SU-DHL-6 (cell line): ENCODE measurements at regions not wholly inside any gene's neighbourhood (a gene's known extent, or its start where the extent isn't known, plus 50 kb on each side); places are given as distances from the start of the nearest gene placed in this dataset.

Source experiments
- H2AFZ ChIP-seq: fragments of 200-600 bp; sonication (generic); 2 replicates; pipeline ENCODE4 v1.6.1; 2014; ENCODE audit warnings: low read depth, mild to moderate bottlenecking, moderate library complexity, mixed read lengths, antibody characterized with exemption, low read length; ENCODE audit not compliant: severe bottlenecking
- H3F3A ChIP-seq: fragments of 200-600 bp; shearing (Covaris generic); 2 replicates; pipeline ENCODE4 v1.6.0; 2016; ENCODE audit warnings: antibody characterized with exemption, mild to moderate bottlenecking; ENCODE audit not compliant: insufficient read depth
- H3K27ac ChIP-seq: fragments of 200-600 bp; sonication (generic); 2 replicates; pipeline ENCODE4 v1.5.1; 2016; ENCODE audit warnings: low read depth, mild to moderate bottlenecking, low read length, moderate library complexity, mixed read lengths
- H3K27me3 ChIP-seq: fragments of 200-600 bp; sonication (generic), shearing (Covaris generic); 2 replicates; pipeline ENCODE4 v1.6.0; 2014; ENCODE audit warnings: mild to moderate bottlenecking, low read length
- H3K36me3 ChIP-seq: fragments of 200-600 bp; sonication (generic); 2 replicates; pipeline ENCODE4 v1.6.1; 2014; ENCODE audit warnings: mild to moderate bottlenecking, low read length, mixed read lengths
- H3K4me2 ChIP-seq: fragments of 300-600, 200-600 bp; shearing (Covaris generic), sonication (generic); 2 replicates; pipeline ENCODE4 v1.6.0; 2014; ENCODE audit warnings: low read length, low read depth, mild to moderate bottlenecking; ENCODE audit not compliant: poor library complexity, severe bottlenecking
- H3K4me3 ChIP-seq: fragments of 200-600 bp; sonication (generic); 2 replicates; pipeline ENCODE4 v1.5.1; 2014; ENCODE audit warnings: antibody characterized with exemption, low read length, mild to moderate bottlenecking, mixed read lengths; ENCODE audit not compliant: insufficient read depth, poor library complexity, severe bottlenecking
- H3K79me2 ChIP-seq: fragments of 200-600 bp; sonication (generic); 2 replicates; pipeline ENCODE4 v1.6.1; 2014; ENCODE audit warnings: mild to moderate bottlenecking, low read length, moderate library complexity; ENCODE audit not compliant: insufficient read depth
- H3K9ac ChIP-seq: fragments of 200-600 bp; sonication (generic); 2 replicates; pipeline ENCODE4 v1.7.0; 2014; ENCODE audit warnings: mild to moderate bottlenecking, low read length
- H3K9me2 ChIP-seq: fragments of 200-600 bp; sonication (generic); replicated peaks from 2 replicates; pipeline ENCODE4 v1.6.1; 2014; ENCODE audit warnings: low read length; ENCODE audit not compliant: insufficient read depth
- H3K9me3 ChIP-seq: fragments of 200-600 bp; sonication (generic); 2 replicates; pipeline ENCODE4 v1.6.1; 2014; ENCODE audit warnings: low read length, mixed read lengths; ENCODE audit not compliant: insufficient read depth
- H4K20me1 ChIP-seq: fragments of 200-600 bp; sonication (generic); 2 replicates; pipeline ENCODE4 v1.6.1; 2014; ENCODE audit warnings: low read depth, mild to moderate bottlenecking, antibody characterized with exemption, low read length, moderate library complexity, mixed read lengths
- CTCF ChIP-seq: fragments of 200-600 bp; sonication (generic); IDR thresholded peaks from one replicate; pipeline ENCODE4 v1.5.1; 2017; ENCODE audit warnings: antibody characterized with exemption, mild to moderate bottlenecking, low read length, moderate library complexity; ENCODE audit not compliant: insufficient read depth, poor library complexity, severe bottlenecking
- EZH2phosphoT487 ChIP-seq: fragments of 200-600 bp; sonication (generic), shearing (Covaris generic); conservative IDR thresholded peaks from 2 replicates; pipeline ENCODE4 v1.6.1; 2018; ENCODE audit warnings: mild to moderate bottlenecking, antibody characterized with exemption, low read length, moderate library complexity, mixed read lengths

DNA sequence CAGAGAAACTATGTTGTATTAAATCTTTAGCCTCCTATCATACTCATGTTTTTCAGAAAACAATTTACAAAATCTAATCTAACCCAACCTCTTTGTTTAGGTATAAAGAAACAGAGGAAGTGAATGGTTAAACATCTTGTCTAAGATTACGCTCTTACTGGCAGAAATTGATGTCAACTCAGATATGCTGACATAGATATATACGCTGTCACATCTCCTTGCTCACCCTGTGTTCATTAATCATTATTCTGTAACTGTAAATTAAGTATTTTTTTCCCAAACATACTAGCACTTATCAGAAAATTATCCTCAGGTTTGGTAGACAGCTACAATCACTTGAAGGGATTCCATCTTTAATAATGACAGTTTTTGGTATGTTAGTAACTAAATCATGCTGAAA, 1127.6 kb upstream of the SEL1L start:
- no peaks in the 10 kb centered on the region for H4K20me1 ChIP-seq
- H3K27me3 ChIP-seq = no peaks in the 10 kb centered on the region
- H3K36me3 ChIP-seq = no peaks in the 10 kb centered on the region
- H3K9me3 ChIP-seq = no peaks in the 10 kb centered on the region
- no peak overlapping the region for H2AFZ ChIP-seq
- no peaks in the 10 kb centered on the region for H3K79me2 ChIP-seq
- no peak overlapping the region for H3K27ac ChIP-seq
- no peak for TF ChIP-seq CTCF
- TF ChIP-seq EZH2phosphoT487 = no peak
- H3K9ac ChIP-seq = no peak overlapping the region
- H3F3A ChIP-seq = no peaks in the 10 kb centered on the region
- no peak overlapping the region for H3K4me3 ChIP-seq
- no peak overlapping the region for H3K4me2 ChIP-seq
- H3K9me2 ChIP-seq = no peaks in the 10 kb centered on the region

GRCh38 chr14:82667006-82667405, 1133.4 kb upstream of the SEL1L start:
- no peaks in the 10 kb centered on the region for H3K36me3 ChIP-seq
- no peak overlapping the region for H3K4me2 ChIP-seq
- H3K9ac ChIP-seq = no peak overlapping the region
- H3K27me3 ChIP-seq = no peaks in the 10 kb centered on the region
- no peak overlapping the region for H3K27ac ChIP-seq
- no peaks in the 10 kb centered on the region for H4K20me1 ChIP-seq
- no peak overlapping the region for H3K4me3 ChIP-seq
- no peaks in the 10 kb centered on the region for H3K9me3 ChIP-seq
- no peaks in the 10 kb centered on the region for H3K79me2 ChIP-seq
- H3F3A ChIP-seq = no peaks in the 10 kb centered on the region
- no peak overlapping the region for H2AFZ ChIP-seq
- TF ChIP-seq CTCF (no peak), EZH2phosphoT487 (no peak)
- H3K9me2 ChIP-seq = no peaks in the 10 kb centered on the region

GRCh38 chr14:82667501-82667900, 1133.8 kb upstream of the SEL1L start:
- no peak overlapping the region for H3K27ac ChIP-seq
- no peak overlapping the region for H3K4me3 ChIP-seq
- no peak overlapping the region for H3K4me2 ChIP-seq
- H3K9ac ChIP-seq = no peak overlapping the region
- no peaks in the 10 kb centered on the region for H4K20me1 ChIP-seq
- no peaks in the 10 kb centered on the region for H3K79me2 ChIP-seq
- no peaks in the 10 kb centered on the region for H3F3A ChIP-seq
- TF ChIP-seq EZH2phosphoT487 (no peak), CTCF (no peak)
- no peaks in the 10 kb centered on the region for H3K9me2 ChIP-seq
- H2AFZ ChIP-seq = no peak overlapping the region
- no peaks in the 10 kb centered on the region for H3K27me3 ChIP-seq
- H3K36me3 ChIP-seq = no peaks in the 10 kb centered on the region
- no peaks in the 10 kb centered on the region for H3K9me3 ChIP-seq

DNA sequence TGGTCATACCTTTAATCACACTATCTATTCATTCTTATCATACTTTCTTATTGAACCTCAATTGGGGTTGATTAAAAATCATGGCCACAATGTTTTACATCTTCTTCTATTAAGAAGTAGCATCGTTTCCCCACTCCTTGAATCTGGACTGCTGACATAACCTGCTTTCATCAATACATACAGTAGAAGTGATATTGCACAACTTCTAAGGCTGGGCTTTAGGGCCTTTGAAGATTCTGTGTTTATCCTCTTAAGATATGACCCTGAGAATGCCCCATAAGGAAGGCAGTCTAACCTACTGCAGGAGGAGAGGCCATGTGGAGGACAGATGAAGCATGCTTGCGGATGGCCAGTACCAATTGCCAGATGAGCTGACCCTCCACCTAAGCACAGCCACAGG, 1142.8 kb upstream of the SEL1L start:
- Histone ChIP-seq H3K27me3 (no peaks in the 10 kb centered on the region), H3K27ac (no peak overlapping the region), H3K9me3 (no peaks in the 10 kb centered on the region), H3K36me3 (no peaks in the 10 kb centered on the region), H4K20me1 (no peaks in the 10 kb centered on the region), H3F3A (no peaks in the 10 kb centered on the region), H3K79me2 (no peaks in the 10 kb centered on the region), H3K4me3 (no peak overlapping the region), H2AFZ (no peak overlapping the region), H3K4me2 (no peak overlapping the region), H3K9ac (no peak overlapping the region), H3K9me2 (no peaks in the 10 kb centered on the region)
- no peak for TF ChIP-seq EZH2phosphoT487
- no peak for TF ChIP-seq CTCF
